Astrocyte (in vitro differentiated cells and primary cell): ENCODE measurements at regions not wholly inside any gene's neighbourhood (a gene's known extent, or its start where the extent isn't known, plus 50 kb on each side); places are given as distances from the start of the nearest gene placed in this dataset.

ENCODE experiments used
- DNase-seq: peaks from one replicate; pipeline ENCODE4 v3.0.0-alpha.2; 2010; ENCODE audit warnings: low read depth
- FAIRE-seq: peaks from 2 replicates; lab custom pipeline; 2011; peaks lifted over from hg19 to GRCh38; lab: Jason Lieb, UNC
- H2AFZ ChIP-seq: 2 replicates; pipeline ENCODE4 v1.6.0; 2012; ENCODE audit warnings: low read depth, low read length, inconsistent platforms
- H3K27ac ChIP-seq: 2 replicates; pipeline ENCODE4 v1.5.1; 2011; ENCODE audit warnings: low read depth, low read length, inconsistent platforms
- H3K27me3 ChIP-seq: 2 replicates; pipeline ENCODE4 v1.6.0; 2011; ENCODE audit warnings: low read length, inconsistent platforms; ENCODE audit not compliant: insufficient read depth
- H3K36me3 ChIP-seq: 2 replicates; pipeline ENCODE4 v1.5.1; 2011; ENCODE audit warnings: low read length, inconsistent platforms; ENCODE audit not compliant: insufficient read depth
- H3K4me1 ChIP-seq: 2 replicates; pipeline ENCODE4 v1.5.1; 2011; ENCODE audit warnings: low read length, inconsistent platforms; ENCODE audit not compliant: insufficient read depth
- H3K4me2 ChIP-seq: 2 replicates; pipeline ENCODE4 v1.6.0; 2012; ENCODE audit warnings: low read length, inconsistent platforms
- H3K4me3 ChIP-seq: 2 replicates; pipeline ENCODE4 v1.5.1; 2011; ENCODE audit warnings: low read depth, mild to moderate bottlenecking, low read length, inconsistent platforms; ENCODE audit not compliant: insufficient read depth
- H3K79me2 ChIP-seq: 2 replicates; pipeline ENCODE4 v1.6.0; 2012; ENCODE audit warnings: mild to moderate bottlenecking, low read length, inconsistent platforms; ENCODE audit not compliant: insufficient read depth
- H3K9ac ChIP-seq: 2 replicates; pipeline ENCODE4 v1.6.0; 2012; ENCODE audit warnings: mild to moderate bottlenecking, low read length, inconsistent platforms
- H3K9me3 ChIP-seq: 2 replicates; pipeline ENCODE4 v1.5.1; 2012; ENCODE audit warnings: low read depth, mild to moderate bottlenecking, low read length, inconsistent platforms; ENCODE audit not compliant: insufficient read depth
- H4K20me1 ChIP-seq: 2 replicates; pipeline ENCODE4 v1.6.0; 2012; ENCODE audit warnings: low read length, inconsistent platforms; ENCODE audit not compliant: insufficient read depth
- H3K27ac Mint-ChIP-seq: one replicate; pipeline ENCODE4 v1.8.0; 2021; ENCODE audit warnings: mild to moderate bottlenecking, mixed read lengths; ENCODE audit not compliant: unreplicated experiment
- H3K27me3 Mint-ChIP-seq: one replicate; pipeline ENCODE4 v1.8.0; 2021; ENCODE audit warnings: low read depth, mixed read lengths; ENCODE audit not compliant: unreplicated experiment
- H3K36me3 Mint-ChIP-seq: one replicate; pipeline ENCODE4 v1.8.0; 2021; ENCODE audit warnings: low read depth, mixed read lengths; ENCODE audit not compliant: unreplicated experiment
- H3K4me1 Mint-ChIP-seq: one replicate; pipeline ENCODE4 v1.8.0; 2021; ENCODE audit warnings: low read depth, mixed read lengths; ENCODE audit not compliant: unreplicated experiment
- H3K4me3 Mint-ChIP-seq: one replicate; pipeline ENCODE4 v1.8.0; 2021; ENCODE audit warnings: mild to moderate bottlenecking, moderate library complexity, mixed read lengths; ENCODE audit not compliant: unreplicated experiment
- H3K9me3 Mint-ChIP-seq: one replicate; pipeline ENCODE4 v1.8.0; 2021; ENCODE audit warnings: mild to moderate bottlenecking, mixed read lengths; ENCODE audit not compliant: unreplicated experiment
- EZH2 ChIP-seq: IDR thresholded peaks from 2 replicates; pipeline ENCODE4 v1.6.1; 2012; ENCODE audit warnings: mild to moderate bottlenecking, low read length, inconsistent platforms; ENCODE audit not compliant: insufficient read depth
- TF ChIP-seq, protein P1 (sequence below): IDR thresholded peaks from 2 replicates; pipeline ENCODE4 v1.5.1; 2011; ENCODE audit warnings: low read depth, mild to moderate bottlenecking, inconsistent platforms, low read length, moderate library complexity; ENCODE audit not compliant: insufficient read depth

DNA sequence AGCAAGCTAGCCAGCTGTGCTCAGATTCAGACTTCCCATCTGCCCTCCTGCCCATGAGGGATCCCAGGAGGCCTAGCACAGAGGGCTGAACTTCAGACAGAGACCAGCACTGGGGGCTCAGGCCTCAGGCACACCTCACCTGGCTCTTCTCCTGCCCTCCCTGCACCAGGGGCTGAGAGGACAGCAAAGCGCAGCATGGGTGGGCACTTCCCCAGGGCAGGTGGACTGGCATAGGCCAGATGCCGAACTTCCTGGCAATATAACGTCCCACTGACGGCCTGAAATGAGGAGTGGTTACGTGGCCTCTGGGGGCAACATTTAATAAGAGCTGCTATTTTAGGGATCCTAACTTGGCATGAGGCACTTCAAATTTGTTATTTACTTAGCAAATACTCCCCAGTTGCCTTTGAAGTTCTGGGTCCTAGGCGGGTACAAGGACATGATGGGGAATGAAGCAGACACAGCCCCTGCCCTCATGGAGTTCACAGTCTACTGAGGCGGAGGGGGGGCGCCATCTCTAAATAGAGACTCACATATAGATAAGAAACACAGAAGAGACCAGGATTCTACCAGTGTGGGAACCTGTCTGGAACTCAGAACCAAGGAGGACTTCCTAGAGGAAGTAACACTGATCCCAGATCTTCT is 101.8 kb upstream of the ZMIZ1 start:
- H3K9ac ChIP-seq = no peak overlapping the region
- Mint-ChIP-seq H3K9me3 (no peaks in the 10 kb centered on the region), H3K4me1 (peaks cover 14% of the 10 kb centered on the region), H3K36me3 (no peaks in the 10 kb centered on the region), H3K27me3 (peaks cover 19% of the 10 kb centered on the region), H3K4me3 (no peak overlapping the region), H3K27ac (no peak overlapping the region)
- DNase-seq = no peak
- H3K4me2 ChIP-seq = no peak overlapping the region
- peaks cover 15% of the 10 kb centered on the region for H3K4me1 ChIP-seq
- H3K79me2 ChIP-seq = no peaks in the 10 kb centered on the region
- no peak overlapping the region for H3K4me3 ChIP-seq
- H3K36me3 ChIP-seq = no peaks in the 10 kb centered on the region
- H3K9me3 ChIP-seq = no peaks in the 10 kb centered on the region
- TF ChIP-seq, protein P1, sequence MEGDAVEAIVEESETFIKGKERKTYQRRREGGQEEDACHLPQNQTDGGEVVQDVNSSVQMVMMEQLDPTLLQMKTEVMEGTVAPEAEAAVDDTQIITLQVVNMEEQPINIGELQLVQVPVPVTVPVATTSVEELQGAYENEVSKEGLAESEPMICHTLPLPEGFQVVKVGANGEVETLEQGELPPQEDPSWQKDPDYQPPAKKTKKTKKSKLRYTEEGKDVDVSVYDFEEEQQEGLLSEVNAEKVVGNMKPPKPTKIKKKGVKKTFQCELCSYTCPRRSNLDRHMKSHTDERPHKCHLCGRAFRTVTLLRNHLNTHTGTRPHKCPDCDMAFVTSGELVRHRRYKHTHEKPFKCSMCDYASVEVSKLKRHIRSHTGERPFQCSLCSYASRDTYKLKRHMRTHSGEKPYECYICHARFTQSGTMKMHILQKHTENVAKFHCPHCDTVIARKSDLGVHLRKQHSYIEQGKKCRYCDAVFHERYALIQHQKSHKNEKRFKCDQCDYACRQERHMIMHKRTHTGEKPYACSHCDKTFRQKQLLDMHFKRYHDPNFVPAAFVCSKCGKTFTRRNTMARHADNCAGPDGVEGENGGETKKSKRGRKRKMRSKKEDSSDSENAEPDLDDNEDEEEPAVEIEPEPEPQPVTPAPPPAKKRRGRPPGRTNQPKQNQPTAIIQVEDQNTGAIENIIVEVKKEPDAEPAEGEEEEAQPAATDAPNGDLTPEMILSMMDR = no peak
- no peak for TF ChIP-seq EZH2
- no peaks in the 10 kb centered on the region for H4K20me1 ChIP-seq
- H2AFZ ChIP-seq = no peak overlapping the region
- H3K27me3 ChIP-seq = no peaks in the 10 kb centered on the region
- H3K27ac ChIP-seq = no peak overlapping the region
- no peak for FAIRE-seq

DNA sequence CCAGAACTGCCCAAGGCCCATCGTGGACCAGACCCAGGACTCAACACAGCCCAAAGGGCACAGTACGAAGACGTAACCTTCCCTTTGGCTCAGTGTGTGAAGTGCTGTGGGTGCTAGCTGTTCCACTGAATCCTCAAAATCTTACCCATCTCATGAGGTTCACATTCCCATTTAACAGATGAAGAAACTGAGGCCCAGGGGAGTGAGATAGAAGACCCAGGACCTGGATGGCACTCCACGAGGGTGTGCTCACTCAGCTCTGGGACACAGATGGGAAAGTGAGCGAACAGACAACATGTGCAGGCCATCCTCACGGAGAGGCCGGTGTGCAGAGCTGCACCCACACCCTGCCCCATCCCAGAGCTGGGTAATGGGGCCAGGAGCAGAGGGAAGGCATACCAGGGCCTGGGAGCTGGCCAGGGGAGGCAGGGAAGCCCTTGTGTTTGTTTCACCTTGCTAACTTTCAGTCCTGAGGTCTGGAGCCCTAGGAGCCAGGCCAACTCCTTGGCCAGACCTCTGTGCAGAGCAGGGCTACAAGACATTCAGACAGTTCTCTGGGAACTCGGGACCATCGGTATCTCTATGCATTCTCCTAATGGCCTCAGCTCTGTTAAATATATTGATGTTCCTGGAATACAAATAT is 100.3 kb upstream of the ZMIZ1 start:
- TF ChIP-seq, protein P1 = no peak
- no peak for TF ChIP-seq EZH2
- Histone ChIP-seq H3K27me3 (no peaks in the 10 kb centered on the region), H3K27ac (no peak overlapping the region), H4K20me1 (no peaks in the 10 kb centered on the region), H3K4me1 (peaks cover 30% of the 10 kb centered on the region), H3K9ac (no peak overlapping the region), H3K4me2 (no peak overlapping the region), H3K79me2 (no peaks in the 10 kb centered on the region), H3K36me3 (no peaks in the 10 kb centered on the region), H3K4me3 (no peak overlapping the region), H2AFZ (no peak overlapping the region), H3K9me3 (no peaks in the 10 kb centered on the region)
- Mint-ChIP-seq H3K36me3 (no peaks in the 10 kb centered on the region), H3K4me1 (peaks cover 17% of the 10 kb centered on the region), H3K27me3 (peaks cover 16% of the 10 kb centered on the region), H3K27ac (no peak overlapping the region), H3K9me3 (no peaks in the 10 kb centered on the region), H3K4me3 (no peak overlapping the region)
- no peak for FAIRE-seq
- no peak for DNase-seq

DNA sequence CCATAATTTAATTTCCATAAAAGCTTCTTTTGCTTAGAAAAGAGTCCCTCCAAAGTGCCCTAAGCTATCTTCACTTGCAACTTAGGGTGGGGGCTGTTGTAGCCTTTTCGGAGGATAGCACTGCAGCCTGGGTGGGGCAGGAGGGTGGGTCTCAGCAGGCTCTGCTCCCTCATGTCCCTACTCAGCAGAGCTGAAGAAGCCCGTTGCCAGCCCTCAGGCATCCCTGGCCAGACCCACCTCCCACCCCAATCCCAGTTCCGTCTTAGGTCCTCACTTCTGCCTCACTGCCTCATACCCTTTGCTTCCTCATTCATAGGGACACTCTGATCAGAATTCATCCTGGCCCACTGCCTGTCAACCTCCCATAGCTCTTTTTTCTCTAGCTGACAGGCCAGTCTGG is 99.8 kb upstream of the ZMIZ1 start:
- Histone ChIP-seq H3K4me1 (peaks cover 32% of the 10 kb centered on the region), H3K27me3 (no peaks in the 10 kb centered on the region), H3K36me3 (no peaks in the 10 kb centered on the region), H3K27ac (no peak overlapping the region), H2AFZ (no peak overlapping the region), H3K9me3 (no peaks in the 10 kb centered on the region), H3K4me3 (no peak overlapping the region), H3K9ac (no peak overlapping the region), H3K4me2 (no peak overlapping the region), H3K79me2 (no peaks in the 10 kb centered on the region), H4K20me1 (no peaks in the 10 kb centered on the region)
- H3K4me3 Mint-ChIP-seq = no peak overlapping the region
- H3K9me3 Mint-ChIP-seq = no peaks in the 10 kb centered on the region
- no peak for DNase-seq
- no peak for FAIRE-seq
- no peak overlapping the region for H3K27ac Mint-ChIP-seq
- peaks cover 16% of the 10 kb centered on the region for H3K27me3 Mint-ChIP-seq
- peaks cover 17% of the 10 kb centered on the region for H3K4me1 Mint-ChIP-seq
- TF ChIP-seq EZH2 = no peak
- TF ChIP-seq, protein P1 = no peak
- no peaks in the 10 kb centered on the region for H3K36me3 Mint-ChIP-seq
